ENCODE measurements at regions not wholly inside any gene's neighbourhood (a gene's known extent, or its start where the extent isn't known, plus 50 kb on each side); places are given as distances from the start of the nearest gene placed in this dataset.

DNA sequence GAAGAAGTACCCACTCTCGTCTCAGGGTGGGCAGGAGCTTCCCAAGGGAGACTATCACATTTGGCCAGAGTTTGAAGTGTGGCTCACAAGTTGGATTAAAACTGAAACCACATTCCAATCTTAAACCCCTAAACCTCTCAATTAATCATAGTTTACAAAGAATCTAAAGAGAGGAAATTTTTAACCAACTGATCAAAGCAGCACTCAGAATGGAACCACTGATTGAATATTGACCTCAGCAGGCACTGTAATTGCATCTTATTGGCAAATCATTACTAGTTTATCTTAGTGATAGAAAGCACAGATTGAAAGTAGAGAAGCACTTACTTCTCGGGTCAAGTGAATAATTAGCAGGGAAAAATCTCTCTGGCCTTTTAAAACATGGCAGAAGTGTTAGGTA lies 491.6 kb downstream of the TOX3 start:
- H3K36me3 Mint-ChIP-seq (ENCODE audit: low read depth): no peaks in the 10 kb centered on the region
- no peaks in the 10 kb centered on the region for H3K4me1 Mint-ChIP-seq (ENCODE audit: low read depth)
- peaks cover 25% of the 10 kb centered on the region for H3K9me3 Mint-ChIP-seq
- H3K27me3 Mint-ChIP-seq (ENCODE audit: insufficient read depth): no peaks in the 10 kb centered on the region
- no peak overlapping the region for H3K4me3 Mint-ChIP-seq
- no peak for DNase-seq
- no peak overlapping the region for H3K27ac Mint-ChIP-seq
- TF ChIP-seq, protein P1, sequence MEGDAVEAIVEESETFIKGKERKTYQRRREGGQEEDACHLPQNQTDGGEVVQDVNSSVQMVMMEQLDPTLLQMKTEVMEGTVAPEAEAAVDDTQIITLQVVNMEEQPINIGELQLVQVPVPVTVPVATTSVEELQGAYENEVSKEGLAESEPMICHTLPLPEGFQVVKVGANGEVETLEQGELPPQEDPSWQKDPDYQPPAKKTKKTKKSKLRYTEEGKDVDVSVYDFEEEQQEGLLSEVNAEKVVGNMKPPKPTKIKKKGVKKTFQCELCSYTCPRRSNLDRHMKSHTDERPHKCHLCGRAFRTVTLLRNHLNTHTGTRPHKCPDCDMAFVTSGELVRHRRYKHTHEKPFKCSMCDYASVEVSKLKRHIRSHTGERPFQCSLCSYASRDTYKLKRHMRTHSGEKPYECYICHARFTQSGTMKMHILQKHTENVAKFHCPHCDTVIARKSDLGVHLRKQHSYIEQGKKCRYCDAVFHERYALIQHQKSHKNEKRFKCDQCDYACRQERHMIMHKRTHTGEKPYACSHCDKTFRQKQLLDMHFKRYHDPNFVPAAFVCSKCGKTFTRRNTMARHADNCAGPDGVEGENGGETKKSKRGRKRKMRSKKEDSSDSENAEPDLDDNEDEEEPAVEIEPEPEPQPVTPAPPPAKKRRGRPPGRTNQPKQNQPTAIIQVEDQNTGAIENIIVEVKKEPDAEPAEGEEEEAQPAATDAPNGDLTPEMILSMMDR (IDR thresholded peaks at IDR 0.05): no peak

DNA sequence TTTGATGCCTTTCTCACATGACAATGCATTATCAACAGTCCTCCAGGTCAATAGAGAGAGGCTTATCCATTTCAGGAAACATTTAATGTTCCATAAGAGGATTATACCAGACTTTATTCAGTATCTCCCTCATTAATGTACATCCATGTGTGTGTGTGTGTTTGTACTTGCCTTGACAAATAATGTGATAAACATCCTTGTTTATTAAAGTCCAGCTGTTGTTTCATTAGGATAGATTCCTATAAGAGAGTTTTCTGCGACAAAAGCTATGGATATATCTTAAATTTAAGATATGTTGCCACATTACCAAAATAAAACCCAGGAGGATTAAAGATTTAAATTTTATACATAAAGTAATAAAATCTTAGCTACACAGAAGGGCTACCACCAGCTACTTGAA lies 492.6 kb downstream of the TOX3 start:
- no peaks in the 10 kb centered on the region for H3K4me1 Mint-ChIP-seq (ENCODE audit: low read depth)
- H3K4me3 Mint-ChIP-seq: no peak overlapping the region
- H3K27me3 Mint-ChIP-seq (ENCODE audit: insufficient read depth): no peaks in the 10 kb centered on the region
- DNase-seq: no peak
- no peaks in the 10 kb centered on the region for H3K36me3 Mint-ChIP-seq (ENCODE audit: low read depth)
- H3K27ac Mint-ChIP-seq: no peak overlapping the region
- peaks cover 30% of the 10 kb centered on the region for H3K9me3 Mint-ChIP-seq
- TF ChIP-seq, protein P1 (IDR thresholded peaks at IDR 0.05): no peak

DNA sequence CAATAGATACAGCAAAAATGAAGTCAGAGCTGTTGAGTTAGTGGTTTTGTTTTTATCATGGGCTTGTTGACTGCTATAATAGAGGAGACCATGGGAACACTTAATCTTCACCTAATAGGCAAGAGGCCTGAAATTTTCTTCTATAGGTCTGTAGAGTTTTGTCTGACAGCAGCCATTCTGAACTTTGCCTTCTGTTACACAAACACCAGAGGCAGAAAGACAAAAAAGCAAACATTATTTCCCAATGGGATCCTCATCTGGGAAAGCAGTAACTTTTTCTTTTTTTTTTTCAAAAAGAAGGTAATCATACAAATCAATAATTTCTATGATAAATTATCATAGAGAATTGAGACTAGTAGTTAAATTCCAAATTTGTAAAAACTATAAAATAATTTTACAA lies 494.1 kb downstream of the TOX3 start:
- no peak for DNase-seq
- Mint-ChIP-seq H3K27ac (no peak overlapping the region), H3K4me1 (ENCODE audit: low read depth) (no peaks in the 10 kb centered on the region), H3K36me3 (ENCODE audit: low read depth) (no peaks in the 10 kb centered on the region), H3K9me3 (peaks cover 30% of the 10 kb centered on the region), H3K27me3 (ENCODE audit: insufficient read depth) (no peaks in the 10 kb centered on the region), H3K4me3 (no peak overlapping the region)
- TF ChIP-seq, protein P1 (IDR thresholded peaks at IDR 0.05): no peak

DNA sequence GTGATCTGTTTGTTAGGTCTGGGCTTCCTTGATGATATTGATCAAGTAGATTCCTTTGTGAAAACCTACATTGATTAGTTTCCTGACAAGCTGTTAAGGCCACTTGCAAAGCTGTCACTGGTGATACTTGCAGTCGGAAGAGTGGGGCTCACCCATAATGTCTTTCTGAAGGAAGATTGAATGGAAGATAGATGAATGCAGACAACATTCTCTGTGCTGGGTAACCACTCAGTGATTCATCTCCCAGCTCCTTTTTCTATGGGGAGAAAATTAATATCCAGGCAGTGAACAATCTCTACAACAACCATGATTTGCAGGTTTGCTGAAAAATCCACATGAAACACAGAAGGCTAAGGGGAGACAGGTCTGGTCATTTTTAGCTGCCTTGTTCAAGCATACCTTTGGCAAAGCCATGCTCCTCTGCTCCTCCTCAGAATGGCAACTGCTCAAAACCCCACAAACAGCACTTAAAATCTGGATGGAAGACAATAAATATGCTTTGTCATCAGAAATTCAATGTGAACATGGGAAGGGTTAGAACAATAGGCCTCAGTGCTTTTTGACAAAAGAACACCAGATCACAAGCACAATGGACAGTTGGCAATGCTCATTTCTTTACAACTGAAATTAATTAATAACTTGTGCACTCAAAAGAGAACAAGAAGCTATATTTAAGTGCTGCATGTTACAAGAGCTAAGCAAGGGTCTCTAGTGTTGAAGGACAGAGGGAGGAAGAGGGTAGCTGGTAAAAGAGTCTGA lies 495.4 kb downstream of the TOX3 start:
- H3K27ac Mint-ChIP-seq: no peak overlapping the region
- no peak for DNase-seq
- TF ChIP-seq, protein P1 (IDR thresholded peaks at IDR 0.05): no peak
- H3K9me3 Mint-ChIP-seq: peaks cover 38% of the 10 kb centered on the region
- no peaks in the 10 kb centered on the region for H3K4me1 Mint-ChIP-seq (ENCODE audit: low read depth)
- no peak overlapping the region for H3K4me3 Mint-ChIP-seq
- H3K27me3 Mint-ChIP-seq (ENCODE audit: insufficient read depth): no peaks in the 10 kb centered on the region
- no peaks in the 10 kb centered on the region for H3K36me3 Mint-ChIP-seq (ENCODE audit: low read depth)

- H3K9me3 Mint-ChIP-seq: peaks cover 38% of the 10 kb centered on the region
These were observed 496.5 kb downstream of the TOX3 start for GRCh38 chr16:52050418-52050817.

More at GRCh38 chr16:52050418-52050817, 496.5 kb downstream of the TOX3 start:
- TF ChIP-seq, protein P1 (IDR thresholded peaks at IDR 0.05): no peak
- Mint-ChIP-seq H3K27me3 (ENCODE audit: insufficient read depth) (no peaks in the 10 kb centered on the region), H3K4me3 (no peak overlapping the region), H3K4me1 (ENCODE audit: low read depth) (no peaks in the 10 kb centered on the region), H3K36me3 (ENCODE audit: low read depth) (no peaks in the 10 kb centered on the region), H3K27ac (no peak overlapping the region)
- DNase-seq: no peak

All from HFFc6 (cell line).